ENCODE measurements at regions not wholly inside any gene's neighbourhood (a gene's known extent, or its start where the extent isn't known, plus 50 kb on each side); places are given as distances from the start of the nearest gene placed in this dataset.

DNA sequence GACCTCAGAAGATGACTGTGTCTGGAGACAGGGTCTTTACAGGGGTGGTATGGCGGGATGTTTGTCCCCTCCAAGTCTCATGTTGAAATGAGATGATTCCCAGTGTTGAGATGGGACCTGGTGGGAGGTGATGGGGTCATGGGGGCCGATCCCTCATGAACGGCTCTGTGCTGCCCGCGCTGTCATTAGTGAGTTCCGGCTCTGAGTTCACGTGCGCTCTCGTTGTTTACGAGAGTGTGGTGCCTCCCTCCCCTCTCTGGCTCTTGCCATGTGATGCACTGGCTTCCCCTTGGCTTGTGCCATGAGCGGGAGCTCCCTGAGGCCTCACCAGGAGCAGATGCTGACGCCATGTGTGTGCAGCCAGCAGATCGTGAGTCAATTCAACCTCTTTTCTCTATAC lies 830.8 kb downstream of the TBC1D22A start:
- TF ChIP-seq, protein P1, sequence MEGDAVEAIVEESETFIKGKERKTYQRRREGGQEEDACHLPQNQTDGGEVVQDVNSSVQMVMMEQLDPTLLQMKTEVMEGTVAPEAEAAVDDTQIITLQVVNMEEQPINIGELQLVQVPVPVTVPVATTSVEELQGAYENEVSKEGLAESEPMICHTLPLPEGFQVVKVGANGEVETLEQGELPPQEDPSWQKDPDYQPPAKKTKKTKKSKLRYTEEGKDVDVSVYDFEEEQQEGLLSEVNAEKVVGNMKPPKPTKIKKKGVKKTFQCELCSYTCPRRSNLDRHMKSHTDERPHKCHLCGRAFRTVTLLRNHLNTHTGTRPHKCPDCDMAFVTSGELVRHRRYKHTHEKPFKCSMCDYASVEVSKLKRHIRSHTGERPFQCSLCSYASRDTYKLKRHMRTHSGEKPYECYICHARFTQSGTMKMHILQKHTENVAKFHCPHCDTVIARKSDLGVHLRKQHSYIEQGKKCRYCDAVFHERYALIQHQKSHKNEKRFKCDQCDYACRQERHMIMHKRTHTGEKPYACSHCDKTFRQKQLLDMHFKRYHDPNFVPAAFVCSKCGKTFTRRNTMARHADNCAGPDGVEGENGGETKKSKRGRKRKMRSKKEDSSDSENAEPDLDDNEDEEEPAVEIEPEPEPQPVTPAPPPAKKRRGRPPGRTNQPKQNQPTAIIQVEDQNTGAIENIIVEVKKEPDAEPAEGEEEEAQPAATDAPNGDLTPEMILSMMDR (IDR thresholded peaks at IDR 0.05; ENCODE audit: low read depth, low read length, poor library complexity, severe bottlenecking), result no peak
- TF ChIP-seq EZH2phosphoT487 (IDR thresholded peaks at IDR 0.05; ENCODE audit: borderline replicate concordance, low read length), result no peak
